NCI-H748 (cell line): ENCODE measurements at regions not wholly inside any gene's neighbourhood (a gene's known extent, or its start where the extent isn't known, plus 50 kb on each side); places are given as distances from the start of the nearest gene placed in this dataset.
A peak's percentile ranks its signal among the peaks of the same experiment; 100 is the strongest.
"Not testable (repeated sequence)": the region's sequence is repeated elsewhere in the genome, so short reads cannot be mapped to it uniquely, and the experiment has no call there.

ENCODE experiments used
- DNase-seq: peaks from one replicate; lab custom pipeline; 2025; ENCODE audit not compliant: unreplicated experiment; lab: John Stamatoyannopoulos, UW

DNA sequence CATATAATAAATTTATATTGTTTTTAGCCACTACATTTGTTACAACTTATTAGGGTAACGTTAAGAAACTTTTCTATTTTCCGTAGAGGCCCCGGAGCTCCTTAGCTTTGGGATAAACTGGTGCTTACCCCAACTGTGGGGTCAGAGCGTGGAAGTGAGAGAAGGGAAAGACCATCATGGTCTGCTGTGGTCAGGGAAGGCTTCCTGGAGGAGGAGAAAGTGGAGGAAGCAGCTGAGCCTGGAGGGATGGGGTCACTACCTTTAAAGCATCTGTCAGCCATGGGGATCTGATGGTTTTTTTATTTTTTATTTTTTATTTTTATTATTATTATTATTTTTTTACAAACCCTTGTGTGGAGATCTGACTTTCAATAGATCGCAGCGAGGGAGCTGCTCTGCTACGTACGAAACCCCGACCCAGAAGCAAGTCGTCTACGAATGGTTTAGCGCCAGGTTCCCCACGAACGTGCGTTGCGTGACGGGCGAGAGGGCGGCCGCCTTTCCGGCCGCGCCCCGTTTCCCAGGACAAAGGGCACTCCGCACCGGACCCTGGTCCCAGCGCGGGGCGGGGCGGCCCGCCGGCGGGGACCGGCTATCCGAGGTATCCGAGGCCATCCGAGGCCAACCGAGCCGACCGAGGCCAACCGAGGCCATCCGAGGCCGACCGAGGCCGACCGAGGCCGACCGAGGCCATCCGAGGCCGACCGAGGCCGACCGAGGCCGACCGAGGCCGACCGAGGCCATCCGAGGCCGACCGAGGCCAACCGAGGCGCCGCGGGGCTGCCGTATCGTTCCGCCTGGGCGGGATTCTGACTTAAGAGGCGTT lies 1101.2 kb upstream of the TMEM132C start:
- DNase-seq, result peak; percentile 89

DNA sequence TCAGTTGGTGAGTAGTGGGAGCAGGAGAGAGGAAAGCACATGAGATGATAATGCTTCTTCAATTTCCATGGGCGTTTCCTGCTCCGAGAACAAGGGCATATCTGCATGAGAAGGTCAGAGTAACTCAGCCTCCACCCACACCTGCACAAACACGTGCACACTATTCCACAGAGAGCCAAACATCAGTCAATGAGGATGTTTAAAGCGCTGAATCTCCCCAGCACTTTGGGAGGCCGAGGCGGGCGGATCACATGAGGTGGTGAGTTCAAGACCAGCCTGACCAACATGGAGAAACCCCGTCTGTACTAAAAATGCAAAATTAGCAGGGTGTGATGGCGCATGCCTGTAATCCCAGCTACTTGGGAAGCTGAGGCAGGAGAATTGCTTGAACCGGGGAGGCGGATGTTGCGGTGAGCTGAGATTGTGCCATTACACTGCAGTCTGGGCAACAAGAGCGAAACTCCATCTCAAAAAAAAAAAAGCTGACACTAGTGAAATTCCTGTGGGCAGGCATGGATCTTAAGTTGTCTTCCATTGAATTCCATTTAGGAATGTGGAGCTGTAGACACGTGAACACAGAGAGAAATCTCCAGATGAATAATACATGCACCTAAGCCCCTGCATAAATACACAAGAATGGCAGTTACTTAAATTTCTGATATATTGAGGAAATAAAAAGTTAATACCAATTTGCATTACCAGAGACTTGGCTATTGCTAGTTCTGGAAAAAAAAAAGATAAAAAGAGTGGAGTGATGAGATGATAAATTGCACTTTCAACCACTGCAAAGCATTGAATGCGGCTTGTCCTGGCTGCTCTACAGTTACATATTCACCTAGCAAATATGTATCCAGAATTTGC lies 1097.4 kb upstream of the TMEM132C start:
- peak; percentile 13 for DNase-seq

DNA sequence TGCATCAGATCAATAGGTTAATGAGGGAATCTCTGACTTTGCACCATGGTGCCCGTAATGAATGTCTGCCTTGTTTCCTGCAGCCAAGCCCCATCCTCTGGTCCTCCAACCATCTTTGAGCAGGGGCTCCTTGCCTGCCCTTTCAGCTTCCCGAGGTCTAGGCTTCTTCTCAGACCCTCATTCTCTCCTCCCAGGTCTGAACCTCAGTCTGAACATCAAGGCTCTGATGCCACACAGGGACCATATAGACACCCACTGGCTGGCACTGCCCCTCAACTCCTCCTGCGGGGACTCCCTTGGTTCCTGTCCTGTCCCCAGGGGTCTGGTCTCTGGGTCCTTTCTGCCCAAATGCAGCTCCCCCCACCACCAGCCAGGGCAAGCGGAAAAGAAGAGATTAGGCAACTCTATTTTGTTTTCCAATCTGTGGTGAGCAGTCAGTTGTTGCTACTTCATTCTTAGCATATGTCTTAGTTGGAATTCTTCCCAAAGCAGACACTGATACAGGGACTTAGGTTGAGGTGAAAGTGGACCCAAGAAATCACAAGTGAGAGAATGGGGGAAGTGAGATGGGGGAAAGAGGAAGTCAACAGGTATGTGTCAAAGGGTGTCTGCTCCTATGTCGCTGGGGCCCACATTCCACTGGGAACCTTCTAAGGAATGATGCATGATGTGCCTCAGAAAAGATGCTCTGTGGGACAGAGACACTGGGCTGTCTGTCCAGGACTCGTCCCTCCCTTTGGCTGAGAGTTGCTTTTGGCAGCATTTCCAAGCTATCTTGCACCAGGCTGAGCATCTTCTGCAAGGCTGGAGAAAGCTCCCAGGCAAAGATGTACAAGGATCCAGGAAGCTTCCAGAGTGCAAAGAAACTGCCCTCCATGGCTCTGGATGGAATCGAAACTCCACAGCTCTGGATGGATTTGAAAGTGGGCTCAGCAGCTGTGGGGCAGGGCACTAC lies 1096.5 kb upstream of the TMEM132C start:
- DNase-seq, result no peak

DNA sequence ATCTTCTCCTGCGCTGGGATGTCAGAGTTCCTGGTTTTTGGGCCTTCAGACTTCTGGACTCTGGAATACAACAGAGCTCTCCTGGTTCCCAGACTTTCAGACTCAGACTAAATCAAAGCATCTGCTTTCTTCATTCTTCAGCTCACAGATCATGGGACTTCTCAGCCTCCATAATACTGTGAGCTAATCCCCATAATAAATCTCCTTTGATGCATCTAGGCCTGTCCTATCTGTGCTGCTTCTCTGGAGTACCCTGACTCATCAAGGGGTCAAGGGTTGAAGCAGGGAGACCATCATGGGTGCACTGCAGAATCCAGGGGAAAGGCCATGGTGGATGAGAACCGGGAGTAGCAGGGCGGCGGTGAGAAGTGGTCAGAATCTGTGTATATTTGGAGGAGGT lies 1094.1 kb upstream of the TMEM132C start:
- no peak for DNase-seq

DNA sequence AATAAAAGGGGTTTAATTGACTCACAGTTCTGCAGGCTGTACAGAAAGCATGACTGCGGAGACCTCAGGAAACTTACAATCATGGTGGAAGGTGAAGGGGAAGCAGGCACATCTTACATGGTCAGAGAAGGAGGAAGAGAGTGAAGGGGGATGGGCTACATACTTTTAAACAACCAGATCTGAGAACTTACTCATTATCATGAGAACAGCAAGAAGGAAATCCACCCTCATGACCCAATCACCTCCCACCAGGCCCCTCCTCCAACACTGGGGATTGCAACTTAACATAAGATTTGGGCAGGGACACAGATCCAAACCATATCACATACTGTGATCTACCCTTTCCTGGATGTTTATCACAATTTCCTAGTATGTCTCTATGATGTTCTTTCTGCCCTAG lies 1093.0 kb upstream of the TMEM132C start:
- not testable (repeated sequence) for DNase-seq

DNA sequence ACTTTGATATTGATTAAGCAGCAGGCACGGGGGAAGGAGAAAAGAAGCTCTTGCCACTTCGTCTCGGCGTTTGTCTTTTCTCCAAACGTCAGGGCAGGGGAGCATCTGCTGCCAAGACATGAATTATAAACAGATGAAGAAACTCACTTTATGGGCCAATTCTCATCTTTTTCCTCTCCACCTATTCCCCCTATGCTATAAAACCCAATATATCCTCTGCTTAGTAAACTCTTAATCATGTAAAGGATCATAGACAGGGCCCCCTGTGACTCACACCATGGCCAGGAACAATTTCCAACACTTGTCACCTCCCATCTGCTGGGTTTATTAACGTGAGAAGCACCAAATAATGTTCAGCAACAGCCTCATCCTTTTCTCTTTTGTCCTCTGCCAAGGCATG lies 1092.1 kb upstream of the TMEM132C start:
- DNase-seq, result no peak

DNA sequence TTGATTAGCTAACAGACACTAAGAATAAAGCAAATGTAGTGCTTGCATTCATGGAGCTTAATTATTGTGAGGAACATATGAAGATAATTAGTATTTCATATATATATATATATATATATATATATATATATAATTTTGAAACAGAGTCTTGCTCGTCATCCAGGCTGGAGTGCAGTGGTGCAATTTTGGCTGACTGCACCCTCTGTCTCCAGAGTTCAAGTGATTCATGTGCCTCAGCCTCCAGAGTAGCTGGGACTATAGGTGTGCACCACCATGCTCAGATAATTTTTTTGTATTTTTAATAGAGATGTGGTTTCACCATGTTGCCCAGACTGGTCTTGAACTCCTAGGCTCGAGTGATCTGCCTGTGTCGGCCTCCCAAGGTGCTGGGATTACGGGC lies 1091.6 kb upstream of the TMEM132C start:
- DNase-seq, result no peak

DNA sequence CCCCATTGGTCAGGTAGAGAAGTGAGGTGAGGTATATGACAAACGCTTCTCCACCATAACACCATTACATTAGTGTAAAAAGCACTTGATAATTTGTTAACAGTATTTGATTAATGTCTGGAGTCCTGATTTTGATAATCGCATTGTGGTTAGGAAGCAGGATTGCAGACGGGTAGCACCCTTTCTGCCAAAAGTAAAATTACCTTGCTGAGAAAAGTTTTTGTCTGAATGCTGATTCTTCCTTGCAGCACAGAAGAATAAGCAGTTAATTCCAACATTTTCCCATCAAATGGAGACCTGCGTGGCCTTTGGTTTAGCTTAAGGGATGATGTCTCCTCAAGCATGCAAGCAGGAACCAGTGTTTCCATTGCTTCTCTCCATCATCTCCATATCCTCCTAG lies 1090.2 kb upstream of the TMEM132C start:
- no peak for DNase-seq

DNA sequence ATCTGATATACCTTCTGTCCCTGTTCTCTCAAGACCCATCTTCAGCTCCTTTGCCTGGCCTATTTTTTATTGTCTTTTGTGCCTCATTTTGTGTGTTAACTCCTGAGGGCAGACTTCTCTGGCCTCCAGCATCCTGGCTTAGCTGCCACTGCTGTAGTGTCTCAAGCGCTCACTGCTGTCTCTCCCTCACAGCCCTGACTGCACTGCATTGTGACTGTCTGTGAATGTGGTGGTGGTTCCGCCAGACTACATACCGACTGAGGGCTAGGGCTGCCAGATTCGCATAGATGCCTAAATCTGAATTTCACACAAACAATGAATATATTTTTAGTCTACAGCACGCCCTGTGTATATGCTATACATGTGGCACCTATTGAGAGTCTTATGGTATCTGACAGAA lies 1088.9 kb upstream of the TMEM132C start:
- no peak for DNase-seq

DNA sequence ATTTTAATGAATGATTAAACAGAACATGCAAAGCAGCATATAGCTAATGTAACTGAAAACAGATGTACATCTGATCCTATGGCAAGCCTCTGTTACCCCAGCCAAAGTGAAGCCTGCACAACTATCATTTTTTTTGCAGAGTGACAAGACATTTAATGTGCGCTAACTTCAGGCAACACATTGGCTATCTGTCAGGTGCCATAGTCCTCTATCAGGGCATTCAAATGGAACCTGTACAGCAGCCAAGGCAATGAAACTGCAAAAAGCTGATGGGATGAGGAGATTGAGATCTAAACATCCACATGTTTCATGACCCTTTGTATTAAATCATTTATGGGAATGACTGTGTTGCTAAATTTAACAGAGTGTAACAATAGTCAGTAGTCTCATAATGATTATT lies 1088.5 kb upstream of the TMEM132C start:
- DNase-seq, result no peak

DNA sequence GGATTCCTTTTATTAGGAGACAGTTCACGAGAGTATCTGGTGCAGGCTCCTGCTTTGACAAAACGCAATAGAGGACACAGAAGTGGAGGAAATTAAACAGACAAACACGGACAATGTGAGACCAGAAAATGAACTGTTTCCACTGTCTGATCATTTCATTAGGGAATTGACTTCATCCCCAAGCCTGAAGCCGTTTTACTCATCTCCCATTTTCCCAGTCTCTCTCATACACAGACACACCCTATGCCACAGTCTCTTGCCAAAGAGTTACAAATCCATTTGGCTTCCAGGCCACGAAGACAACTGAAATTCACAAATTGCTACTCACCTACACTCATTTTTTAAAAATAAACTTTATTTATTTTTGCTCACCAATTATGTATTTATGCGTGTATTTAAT lies 1087.8 kb upstream of the TMEM132C start:
- no peak for DNase-seq

DNA sequence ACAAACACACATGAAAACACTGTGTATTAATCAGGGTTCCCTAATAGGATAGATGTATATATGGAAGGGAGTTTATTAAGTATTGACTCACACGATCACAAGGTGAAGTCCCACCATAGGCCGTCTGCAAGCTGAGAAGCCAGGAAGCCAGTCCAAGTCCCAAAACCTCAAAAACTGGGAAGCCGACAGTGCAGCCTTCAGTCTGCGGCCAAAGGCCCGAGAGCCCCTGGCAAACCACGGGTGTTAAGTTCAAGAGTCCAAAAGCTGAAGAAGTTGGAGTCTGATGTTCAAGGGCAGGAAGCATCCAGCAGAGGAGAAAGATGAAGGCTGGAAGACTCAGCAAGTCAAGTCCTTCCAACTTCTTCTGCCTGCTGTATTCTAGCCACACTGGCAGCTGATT lies 1085.0 kb upstream of the TMEM132C start:
- DNase-seq, result no peak

DNA sequence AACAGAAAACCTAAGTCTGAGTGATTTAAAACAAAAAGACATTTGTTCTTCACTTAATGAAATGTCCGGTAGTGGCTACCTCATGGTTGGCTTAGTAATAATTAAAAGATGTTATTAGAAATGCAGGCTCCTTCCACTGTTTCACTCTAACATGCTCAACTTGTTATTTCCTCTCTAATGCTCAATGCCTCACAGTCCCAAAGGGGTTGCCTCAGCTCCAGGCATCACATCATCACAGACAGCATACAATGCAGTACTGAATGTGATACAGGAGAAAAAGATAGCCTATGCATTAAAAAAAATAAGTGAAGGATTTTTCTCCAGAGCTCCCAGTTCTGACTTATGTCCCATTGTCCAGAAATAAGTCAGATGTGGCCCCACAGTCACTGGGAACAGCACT lies 1077.0 kb upstream of the TMEM132C start:
- no peak for DNase-seq

DNA sequence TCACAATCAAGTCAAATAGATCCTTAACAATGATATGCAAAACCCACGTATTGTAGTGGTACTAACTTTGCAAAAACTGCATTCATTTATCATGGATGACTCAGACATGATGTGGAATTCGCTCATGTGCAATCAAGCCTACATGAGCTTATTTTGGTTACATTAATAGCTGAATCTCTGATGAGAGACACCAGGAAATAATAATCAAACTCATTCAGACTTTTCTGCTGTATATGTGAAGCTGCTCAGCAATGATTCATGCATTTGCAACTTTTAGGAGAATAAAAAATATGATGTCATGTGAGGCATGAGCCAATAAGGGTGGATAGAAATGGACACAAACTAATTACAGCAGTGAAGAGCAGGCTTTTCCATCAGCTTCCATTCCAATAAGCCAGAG lies 1075.8 kb upstream of the TMEM132C start:
- DNase-seq, result no peak

DNA sequence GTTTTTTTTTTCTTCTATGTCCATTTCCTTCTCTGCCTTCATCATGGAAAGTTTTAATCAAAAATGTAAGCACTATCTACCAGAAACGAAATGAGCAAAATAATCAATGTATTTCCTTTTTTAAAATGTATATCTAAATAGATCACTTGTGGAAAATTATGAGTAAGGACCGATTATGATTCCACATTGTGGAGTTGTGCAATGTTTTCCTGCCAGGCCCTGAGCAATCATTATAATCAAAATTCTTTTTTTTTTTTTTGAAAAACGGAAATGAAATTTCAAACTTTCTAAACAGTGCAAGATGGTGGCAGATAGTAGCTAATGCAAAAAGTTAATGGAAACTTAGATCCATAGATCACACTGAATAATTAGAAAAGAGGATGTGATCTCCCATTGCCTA lies 1074.6 kb upstream of the TMEM132C start:
- no peak for DNase-seq

DNA sequence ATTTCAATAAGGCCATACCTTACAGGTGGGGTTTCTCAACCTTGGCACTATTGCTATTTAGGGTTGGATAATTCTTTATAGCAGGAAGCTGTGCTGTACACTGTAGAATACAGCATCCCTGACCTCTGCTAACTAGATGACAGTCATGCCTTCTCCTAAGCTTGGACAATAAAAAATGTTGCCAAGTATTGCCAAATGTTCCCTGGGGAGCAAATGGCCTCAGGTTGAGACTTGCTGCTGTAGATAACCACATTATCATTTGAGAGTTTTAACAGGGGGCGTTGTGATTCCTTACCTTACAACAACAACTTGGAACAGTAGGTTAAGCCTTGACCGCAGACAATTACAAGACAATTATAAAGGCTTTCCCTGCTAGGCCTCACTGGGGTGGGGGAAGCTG lies 1073.6 kb upstream of the TMEM132C start:
- no peak for DNase-seq

DNA sequence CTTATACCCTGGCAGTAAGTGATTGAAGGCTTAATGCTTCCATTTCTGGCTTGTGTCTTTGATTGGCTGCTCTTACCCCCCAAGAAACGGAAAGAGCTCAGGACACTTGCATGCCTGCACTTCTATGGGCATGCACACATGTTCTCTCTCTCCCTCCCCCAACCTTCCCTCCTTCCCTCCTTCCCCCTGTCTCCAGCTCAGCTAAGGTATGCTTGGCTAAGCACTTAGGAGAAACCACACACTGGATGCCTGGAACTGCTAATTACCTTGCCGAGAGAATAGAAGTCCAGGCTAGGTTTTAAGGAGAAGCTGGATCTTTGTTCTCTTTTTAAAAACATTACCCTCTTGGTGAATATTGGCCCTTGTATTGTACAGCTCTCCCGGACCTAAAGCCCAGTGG lies 1072.8 kb upstream of the TMEM132C start:
- DNase-seq, result no peak

DNA sequence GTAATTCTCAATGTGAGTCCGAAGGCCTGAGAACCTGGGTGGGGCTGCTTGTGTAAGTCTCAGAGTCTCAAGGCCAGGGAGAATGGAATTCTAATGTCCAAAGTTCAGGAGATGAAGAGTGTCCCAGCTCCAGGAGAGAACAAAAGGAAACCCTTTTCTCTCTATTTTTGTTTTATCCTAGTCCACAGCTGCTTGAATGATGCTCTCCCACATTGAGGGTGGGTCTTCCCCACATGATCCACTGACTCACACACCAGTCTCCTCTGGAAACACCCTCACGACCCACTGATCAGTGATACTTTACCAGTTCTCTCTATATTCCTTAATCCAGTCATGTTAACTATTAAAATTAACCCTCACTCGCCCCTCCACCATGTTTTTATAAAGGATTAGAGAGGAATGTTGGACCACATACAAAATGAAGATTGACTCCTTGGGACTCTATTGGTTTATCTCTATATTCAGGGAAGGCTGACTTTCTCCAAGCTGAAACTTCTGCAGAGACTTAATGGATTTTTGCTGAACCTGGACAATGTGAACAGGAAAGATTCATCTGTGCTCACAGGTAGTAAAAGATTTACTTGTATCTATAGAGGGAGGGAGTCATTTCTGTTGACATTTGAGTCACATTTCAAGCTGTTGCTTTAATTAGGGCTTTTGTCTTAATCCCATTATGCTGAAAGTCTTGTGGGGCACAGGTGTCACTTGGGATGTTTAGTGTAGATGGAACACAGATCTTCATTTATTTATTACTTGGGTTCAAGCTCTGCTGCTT lies 1061.0 kb upstream of the TMEM132C start:
- DNase-seq, result no peak

DNA sequence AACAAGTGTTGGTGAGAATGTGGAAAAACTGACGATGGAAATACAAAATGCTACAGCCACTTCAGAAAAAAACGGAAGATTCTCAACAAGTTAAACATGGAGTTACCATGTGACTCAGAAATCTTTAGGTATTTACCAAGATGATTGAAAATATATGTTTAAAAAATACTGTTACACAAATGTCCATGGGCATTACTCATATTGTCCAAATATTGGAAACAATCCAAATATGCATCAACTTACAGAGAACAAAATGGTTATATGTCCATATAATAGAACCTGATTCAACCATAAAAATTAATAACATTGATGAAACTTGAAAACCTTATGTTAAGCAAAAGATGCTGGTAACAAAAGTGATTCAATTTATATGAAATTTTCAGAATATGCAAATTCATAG lies 1057.7 kb upstream of the TMEM132C start:
- DNase-seq, result no peak

DNA sequence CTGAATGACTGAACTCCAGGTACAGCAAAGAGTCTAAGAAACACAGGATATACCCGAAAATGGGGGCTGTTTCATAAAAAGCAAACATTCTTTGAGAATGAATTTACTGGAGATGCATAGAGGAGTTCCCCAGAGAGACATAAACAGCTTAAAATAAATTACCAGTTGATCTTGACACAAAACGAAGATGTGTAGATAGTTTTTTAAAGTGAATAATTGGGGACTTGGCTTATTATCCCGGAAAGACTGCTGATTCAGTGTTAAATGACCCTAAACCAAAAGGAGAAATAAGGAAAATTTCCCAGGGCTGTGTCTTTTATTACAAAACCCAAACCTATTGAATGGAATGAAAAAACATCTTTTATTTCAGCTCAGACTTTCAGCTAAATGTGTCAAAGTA lies 1052.8 kb upstream of the TMEM132C start:
- no peak for DNase-seq
